Medulla oblongata (tissue), 1 donor: ENCODE measurements at regions not wholly inside any gene's neighbourhood (a gene's known extent, or its start where the extent isn't known, plus 50 kb on each side); places are given as distances from the start of the nearest gene placed in this dataset.

Experiments
- DNase-seq: peaks from one replicate; pipeline ENCODE4 v3.0.0-alpha.2; 2015; ENCODE audit errors: extremely low spot score

DNA sequence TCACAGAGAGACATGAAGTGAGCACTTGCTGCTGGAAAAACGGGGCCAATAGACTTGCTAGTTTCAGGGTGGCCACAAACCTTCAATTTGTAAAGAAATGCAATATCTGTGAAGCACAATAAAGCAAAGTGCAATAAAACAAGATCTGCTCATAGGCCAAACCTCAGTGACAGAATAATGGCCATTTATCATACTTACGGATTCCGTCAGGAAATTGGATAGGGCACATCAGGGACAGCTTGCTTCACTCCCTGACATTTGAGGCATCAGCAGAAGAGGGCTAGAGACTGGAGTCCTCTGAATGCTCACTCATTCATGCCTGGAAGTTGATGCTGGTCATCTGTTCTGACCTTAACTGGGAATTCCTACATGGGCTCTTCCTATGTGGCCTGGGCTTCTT is 165.5 kb upstream of the OPRM1 start:
- no peak for DNase-seq

DNA sequence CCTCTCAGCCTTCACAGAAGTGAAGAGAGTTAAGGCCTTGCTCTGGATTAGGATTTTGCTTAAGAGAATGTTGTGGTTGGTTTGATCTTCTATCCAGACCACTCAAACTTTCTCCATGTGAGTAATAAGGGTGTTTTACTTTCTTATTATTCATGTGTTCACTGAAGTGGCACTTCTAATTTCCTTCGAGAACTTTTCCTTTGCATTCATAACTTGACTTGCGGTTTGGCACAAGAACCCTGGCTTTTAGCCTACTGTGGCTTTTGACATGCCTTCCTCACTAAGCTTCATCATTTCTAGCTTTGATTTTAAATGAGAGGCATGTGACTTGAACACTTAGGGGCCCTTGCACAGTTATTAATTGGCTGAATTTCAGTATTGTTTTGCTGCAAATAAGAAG is 166.1 kb upstream of the OPRM1 start:
- DNase-seq: no peak

DNA sequence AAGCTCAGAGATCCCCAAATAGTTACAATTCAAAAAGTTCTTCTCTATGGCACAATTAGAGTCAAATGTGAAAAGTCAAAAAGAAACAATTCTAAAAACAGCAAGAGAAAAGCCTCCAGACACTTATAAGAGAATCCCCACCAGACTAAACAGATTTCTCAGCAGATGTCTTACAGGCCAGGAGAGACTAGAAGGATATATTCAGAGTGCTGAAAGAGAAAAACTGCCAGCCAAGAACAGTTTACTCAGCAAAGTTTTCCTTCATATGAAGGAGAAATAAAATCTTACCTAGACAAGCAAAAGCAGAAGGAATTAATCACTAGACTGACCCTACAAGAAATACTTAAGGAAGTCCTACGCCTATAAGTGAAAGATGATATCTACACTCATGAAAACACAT is 176.1 kb upstream of the OPRM1 start:
- no peak for DNase-seq

DNA sequence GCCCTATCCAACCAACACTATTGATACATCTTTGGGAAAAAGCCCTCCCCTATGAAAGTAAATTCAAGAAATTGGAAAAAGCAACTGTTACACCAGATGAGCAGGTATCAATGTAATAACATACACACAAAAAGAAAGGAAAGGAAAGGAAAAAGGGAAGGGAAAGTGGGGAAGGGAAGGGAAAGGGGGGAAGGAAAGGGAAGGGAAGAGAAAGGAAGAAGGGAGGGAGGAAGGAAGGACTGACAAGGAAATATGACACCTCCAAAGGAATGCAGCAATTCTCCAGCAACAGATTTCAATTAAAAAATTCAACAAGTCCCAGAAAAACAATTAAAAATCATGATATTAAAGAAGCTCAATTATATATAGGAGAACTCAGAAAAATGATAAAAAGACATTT is 176.9 kb upstream of the OPRM1 start:
- no peak for DNase-seq

DNA sequence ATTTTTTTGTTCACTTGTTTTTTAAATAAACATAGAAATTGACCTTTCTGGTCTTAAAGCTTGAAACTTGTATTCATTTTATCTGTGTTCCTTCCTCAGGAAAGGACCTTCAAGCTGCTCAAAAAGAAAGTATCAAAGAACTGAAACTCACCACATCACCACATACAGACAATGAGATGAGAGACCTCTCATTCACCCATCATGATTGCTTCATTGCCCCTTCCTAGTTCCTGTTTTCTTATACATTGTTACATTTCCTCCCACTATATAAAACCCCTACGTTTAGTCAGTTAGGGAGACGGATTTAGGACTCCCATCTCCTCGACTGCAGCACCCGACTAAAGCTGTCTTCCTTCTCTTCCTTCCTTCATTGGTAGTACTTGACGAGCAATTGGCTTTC is 180.5 kb upstream of the OPRM1 start:
- DNase-seq: no peak

DNA sequence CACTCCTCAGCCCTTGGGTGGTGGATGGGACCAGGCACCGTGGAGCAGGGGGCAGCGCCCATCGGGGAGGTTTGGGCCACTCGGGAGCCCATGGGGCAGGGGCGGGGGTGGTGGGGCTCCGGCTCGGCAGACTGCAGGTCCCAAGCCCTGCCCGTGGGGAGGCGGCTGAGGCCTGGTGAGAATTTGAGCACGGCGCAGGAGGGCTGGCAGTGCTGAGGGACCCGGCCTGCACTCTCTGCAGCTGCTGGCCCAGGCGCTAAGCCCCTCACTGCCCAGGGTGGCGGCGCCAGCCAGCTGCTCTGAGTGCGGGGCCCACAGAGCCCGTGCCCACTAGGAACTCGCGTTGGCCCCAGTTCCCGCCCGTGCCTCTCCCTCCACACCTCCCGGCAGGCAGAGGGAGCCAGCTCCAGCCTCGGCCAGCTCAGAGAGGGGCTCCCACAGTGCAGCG is 182.1 kb upstream of the OPRM1 start:
- DNase-seq: no peak

DNA sequence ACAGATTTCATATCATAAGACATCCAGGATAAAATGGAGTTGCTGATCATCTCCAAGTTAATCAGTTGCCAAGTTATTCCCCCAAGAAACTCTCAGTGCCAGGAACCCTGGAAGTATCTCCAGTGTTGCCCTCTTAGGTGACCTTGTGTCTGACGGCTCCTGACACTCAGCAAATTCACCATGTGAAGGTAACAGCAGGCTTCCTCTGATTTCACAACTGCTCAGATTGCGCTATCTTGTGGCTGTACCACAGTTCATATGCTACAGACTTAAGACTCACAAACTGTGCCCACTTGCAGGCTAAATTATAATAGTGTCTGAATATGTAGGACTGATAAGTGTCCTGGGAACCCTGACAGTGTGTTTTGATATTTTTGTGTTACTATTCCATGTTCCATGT is 186.6 kb upstream of the OPRM1 start:
- DNase-seq: no peak

- no peak for DNase-seq
Observed at GRCh38 chr6:153852034-153852433, 187.0 kb upstream of the OPRM1 start.

DNA sequence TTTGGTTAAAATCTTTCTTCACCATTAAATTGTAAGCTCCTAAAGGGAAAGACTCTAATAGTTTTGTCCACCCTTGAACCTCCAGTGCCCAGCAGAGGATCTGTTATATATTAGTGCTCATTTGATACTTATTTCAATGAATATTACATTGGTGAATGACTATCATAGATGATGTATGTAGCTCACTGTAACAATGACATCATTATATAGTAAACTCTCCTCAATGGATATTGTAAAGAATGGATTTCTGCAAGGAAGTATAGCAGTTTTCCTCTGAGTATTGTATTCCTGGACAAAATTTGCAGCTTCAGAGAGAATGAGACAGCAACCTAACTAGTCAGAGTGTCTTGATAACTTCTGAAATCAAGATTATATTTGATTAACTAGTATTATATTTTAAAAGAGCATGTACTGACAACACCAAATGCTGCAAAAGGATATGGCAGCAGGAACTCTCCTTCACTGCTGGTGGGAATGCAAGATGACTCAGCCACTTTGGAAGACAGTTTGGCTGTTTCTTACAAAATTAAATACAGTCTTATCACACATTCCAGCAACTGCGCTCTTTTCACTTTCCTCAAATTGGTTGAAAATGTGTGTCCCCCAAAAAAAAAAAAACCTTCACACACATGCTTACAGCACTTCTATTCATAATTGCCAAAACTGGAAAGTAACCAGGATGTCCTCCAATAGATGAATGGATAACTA is 189.8 kb upstream of the OPRM1 start:
- no peak for DNase-seq

DNA sequence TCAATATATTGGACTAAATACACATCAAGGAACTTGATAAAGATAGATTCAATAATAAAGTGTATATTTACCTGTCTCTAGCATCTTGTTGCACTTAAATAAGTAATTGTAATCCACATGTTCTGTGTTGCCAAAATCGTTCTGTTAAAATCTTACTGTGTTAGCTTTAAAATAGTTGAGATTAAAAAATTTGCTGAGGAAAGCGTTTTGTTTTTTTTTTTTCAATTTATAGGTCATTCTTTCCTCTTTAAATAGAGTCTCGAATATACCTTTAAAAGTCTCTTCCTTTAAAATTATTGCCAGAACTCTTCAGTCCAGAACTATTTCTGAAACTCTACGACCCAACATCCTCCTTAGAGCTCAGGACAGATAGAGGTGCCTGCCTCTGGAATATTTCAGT is 195.6 kb upstream of the OPRM1 start:
- DNase-seq: no peak

GRCh38 chr6:153842491-153842890 is 196.5 kb upstream of the OPRM1 start:
- DNase-seq: no peak

GRCh38 chr6:153840039-153840850 is 198.8 kb upstream of the OPRM1 start:
- no peak for DNase-seq

GRCh38 chr6:153832543-153832942 is 206.5 kb upstream of the OPRM1 start:
- DNase-seq: no peak

DNA sequence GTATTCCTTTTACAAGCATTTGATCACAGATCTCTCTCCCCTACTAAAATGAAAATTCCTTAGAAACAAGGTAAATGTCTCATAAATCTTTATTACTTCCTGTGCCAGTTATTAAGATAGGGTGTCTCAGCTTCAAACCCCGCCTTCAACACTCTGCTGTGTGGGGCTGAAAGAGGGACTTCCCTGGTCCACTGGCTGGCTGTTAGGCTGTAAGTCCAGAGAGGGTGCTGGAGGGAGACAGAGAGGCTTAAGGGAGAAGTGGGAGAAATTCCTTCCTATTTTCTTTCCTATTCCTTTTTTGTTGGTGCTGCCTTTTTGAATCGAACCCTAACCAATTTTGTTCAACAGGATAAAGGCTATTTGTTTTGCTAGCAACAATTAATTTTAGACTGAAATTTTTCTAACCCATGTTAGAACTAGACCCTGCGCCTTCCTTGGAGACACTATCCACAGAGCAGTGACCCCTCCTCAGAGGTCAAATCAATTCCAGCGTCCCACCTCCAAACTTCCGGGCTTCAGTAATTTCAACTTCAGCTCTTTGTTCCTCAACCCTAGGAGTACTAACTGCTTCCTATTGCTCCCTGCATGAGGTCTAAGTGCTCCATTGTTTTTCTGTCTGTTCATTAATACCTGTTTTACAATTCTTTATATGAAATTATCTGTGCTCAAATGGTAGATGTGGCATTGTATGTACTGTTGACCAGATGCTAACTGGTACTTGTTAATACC is 207.5 kb upstream of the OPRM1 start:
- DNase-seq: no peak

- DNase-seq: no peak
Observed at GRCh38 chr6:153817173-153817572, 221.9 kb upstream of the OPRM1 start.

DNA sequence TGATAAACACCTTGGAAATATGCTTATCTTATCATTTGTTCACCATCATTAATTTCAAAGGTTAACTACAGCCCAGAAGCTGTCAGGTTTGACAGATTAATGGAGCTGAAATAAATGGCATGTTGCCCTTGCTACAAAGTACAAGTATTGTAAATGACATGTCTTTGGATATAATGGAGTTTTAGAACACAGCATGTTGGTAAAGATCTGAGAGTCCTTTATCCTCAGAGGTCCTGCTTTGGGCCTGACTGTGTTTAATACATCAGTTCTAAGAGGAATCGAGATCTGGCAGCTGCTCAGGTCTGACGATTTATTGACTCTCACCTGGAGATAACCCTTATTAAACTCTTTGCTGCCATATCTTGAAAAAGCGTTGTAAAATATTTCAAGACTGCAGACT is 222.7 kb upstream of the OPRM1 start:
- no peak for DNase-seq

DNA sequence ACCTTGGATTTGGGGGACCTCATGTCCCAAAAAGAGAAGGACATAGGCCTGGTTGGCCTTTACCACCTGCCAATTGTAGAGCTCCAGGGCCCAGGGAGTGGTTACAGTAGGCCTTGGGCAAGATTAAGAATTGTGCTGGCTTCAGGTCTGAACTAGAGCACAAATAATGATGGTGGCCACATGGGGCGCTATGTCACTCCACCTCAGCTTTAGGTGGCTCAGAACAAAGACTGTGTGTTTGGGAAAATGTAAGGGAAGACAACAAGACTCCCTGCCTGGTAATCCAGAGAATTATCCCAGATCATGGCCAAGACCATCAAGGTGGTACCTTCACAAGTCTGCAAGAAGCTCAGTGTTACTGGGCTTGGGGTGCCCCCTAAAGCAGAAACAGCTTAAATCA is 224.9 kb upstream of the OPRM1 start:
- DNase-seq: no peak

- DNase-seq: no peak
Observed at GRCh38 chr6:153804755-153805330, 234.2 kb upstream of the OPRM1 start.

GRCh38 chr6:153801917-153802316 is 237.1 kb upstream of the OPRM1 start:
- DNase-seq: no peak

DNA sequence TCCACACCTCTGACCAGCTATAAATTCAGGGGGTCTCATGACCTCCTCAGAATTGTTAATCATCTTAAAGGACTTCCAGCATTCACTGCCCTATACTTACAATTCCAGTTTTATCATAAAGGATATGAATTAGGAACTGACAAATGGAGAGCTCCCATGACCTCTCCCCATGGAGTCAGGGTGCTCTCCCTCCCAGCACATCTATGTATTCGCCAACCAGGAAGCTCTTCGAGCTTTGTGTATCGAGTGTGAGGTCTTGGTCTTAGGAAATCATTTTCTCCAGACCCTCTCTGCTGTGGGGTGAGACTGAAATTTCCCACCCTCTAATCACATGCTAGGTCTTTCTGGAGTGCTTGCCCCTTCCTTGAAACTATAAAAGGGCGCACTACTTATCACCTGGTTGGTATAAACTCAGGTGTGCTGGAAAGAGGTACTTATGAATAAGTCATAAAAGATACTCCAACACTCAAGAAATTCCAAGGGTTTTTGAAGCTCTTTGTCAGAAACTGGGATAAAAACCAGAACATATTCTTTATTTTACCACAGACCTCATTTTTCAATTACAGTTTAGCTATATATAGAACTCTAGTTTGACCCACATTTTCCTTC is 238.4 kb upstream of the OPRM1 start:
- DNase-seq: no peak

GRCh38 chr6:153790876-153791473 is 248.1 kb upstream of the OPRM1 start:
- DNase-seq: no peak

- no peak for DNase-seq
Observed at GRCh38 chr6:153790048-153790447, 249.0 kb upstream of the OPRM1 start.
